H1 (cell line): ENCODE measurements at regions not wholly inside any gene's neighbourhood (a gene's known extent, or its start where the extent isn't known, plus 50 kb on each side); places are given as distances from the start of the nearest gene placed in this dataset.

Experiments
- CHD7 ChIP-seq: fragments of 300-600 bp; sonication (generic); IDR thresholded peaks from 2 replicates; pipeline ENCODE4 v1.7.1; 2012; ENCODE audit warnings: low read length, moderate library complexity, mild to moderate bottlenecking, inconsistent platforms; ENCODE audit not compliant: insufficient replicate concordance
- KDM4A ChIP-seq: IDR thresholded peaks from one replicate; pipeline ENCODE4 v1.7.1; 2012; ENCODE audit warnings: low read depth, mild to moderate bottlenecking, moderate library complexity, low read length, inconsistent platforms; ENCODE audit not compliant: severe bottlenecking

- no peak for TF ChIP-seq CHD7
- TF ChIP-seq KDM4A = no peak
Observed at GRCh38 chr2:176936410-176936809, 276.2 kb upstream of the HNRNPA3 start (continued).
